ENCODE measurements at regions not wholly inside any gene's neighbourhood (a gene's known extent, or its start where the extent isn't known, plus 50 kb on each side); places are given as distances from the start of the nearest gene placed in this dataset.

- no peak overlapping the region for H3K4me3 Mint-ChIP-seq
- no peaks in the 10 kb centered on the region for H3K27me3 Mint-ChIP-seq (ENCODE audit: insufficient read depth, low read depth, poor library complexity)
- H3K27ac Mint-ChIP-seq = no peak overlapping the region
- Histone ChIP-seq H2AFZ (no peak overlapping the region), H3K79me2 (replicated peaks; ENCODE audit: insufficient read depth) (no peaks in the 10 kb centered on the region), H3K4me2 (no peak overlapping the region), H3K27me3 (ENCODE audit: insufficient read depth) (no peaks in the 10 kb centered on the region), H3K4me3 (no peak overlapping the region), H3F3A (replicated peaks; ENCODE audit: low read depth) (no peaks in the 10 kb centered on the region), H3K4me1 (ENCODE audit: insufficient read depth) (peaks cover 10% of the 10 kb centered on the region; the same call in 1 of the 2 replicates), H3K9me2 (ENCODE audit: insufficient read depth) (peaks cover 6% of the 10 kb centered on the region; the same call in 1 of the 2 replicates), H4K20me1 (replicated peaks; ENCODE audit: insufficient read depth) (no peaks in the 10 kb centered on the region), H3K27ac (ENCODE audit: low read depth) (no peak overlapping the region), H3K36me3 (ENCODE audit: insufficient read depth) (no peaks in the 10 kb centered on the region)
- H3K36me3 Mint-ChIP-seq (ENCODE audit: low read depth) = peaks cover 7% of the 10 kb centered on the region; the same call in 2 of the 3 replicates
- DNase-seq (ENCODE audit: low spot score) (no peak), ATAC-seq (no peak)
- peaks cover 10% of the 10 kb centered on the region for H3K4me1 Mint-ChIP-seq
- TF ChIP-seq, protein P1, sequence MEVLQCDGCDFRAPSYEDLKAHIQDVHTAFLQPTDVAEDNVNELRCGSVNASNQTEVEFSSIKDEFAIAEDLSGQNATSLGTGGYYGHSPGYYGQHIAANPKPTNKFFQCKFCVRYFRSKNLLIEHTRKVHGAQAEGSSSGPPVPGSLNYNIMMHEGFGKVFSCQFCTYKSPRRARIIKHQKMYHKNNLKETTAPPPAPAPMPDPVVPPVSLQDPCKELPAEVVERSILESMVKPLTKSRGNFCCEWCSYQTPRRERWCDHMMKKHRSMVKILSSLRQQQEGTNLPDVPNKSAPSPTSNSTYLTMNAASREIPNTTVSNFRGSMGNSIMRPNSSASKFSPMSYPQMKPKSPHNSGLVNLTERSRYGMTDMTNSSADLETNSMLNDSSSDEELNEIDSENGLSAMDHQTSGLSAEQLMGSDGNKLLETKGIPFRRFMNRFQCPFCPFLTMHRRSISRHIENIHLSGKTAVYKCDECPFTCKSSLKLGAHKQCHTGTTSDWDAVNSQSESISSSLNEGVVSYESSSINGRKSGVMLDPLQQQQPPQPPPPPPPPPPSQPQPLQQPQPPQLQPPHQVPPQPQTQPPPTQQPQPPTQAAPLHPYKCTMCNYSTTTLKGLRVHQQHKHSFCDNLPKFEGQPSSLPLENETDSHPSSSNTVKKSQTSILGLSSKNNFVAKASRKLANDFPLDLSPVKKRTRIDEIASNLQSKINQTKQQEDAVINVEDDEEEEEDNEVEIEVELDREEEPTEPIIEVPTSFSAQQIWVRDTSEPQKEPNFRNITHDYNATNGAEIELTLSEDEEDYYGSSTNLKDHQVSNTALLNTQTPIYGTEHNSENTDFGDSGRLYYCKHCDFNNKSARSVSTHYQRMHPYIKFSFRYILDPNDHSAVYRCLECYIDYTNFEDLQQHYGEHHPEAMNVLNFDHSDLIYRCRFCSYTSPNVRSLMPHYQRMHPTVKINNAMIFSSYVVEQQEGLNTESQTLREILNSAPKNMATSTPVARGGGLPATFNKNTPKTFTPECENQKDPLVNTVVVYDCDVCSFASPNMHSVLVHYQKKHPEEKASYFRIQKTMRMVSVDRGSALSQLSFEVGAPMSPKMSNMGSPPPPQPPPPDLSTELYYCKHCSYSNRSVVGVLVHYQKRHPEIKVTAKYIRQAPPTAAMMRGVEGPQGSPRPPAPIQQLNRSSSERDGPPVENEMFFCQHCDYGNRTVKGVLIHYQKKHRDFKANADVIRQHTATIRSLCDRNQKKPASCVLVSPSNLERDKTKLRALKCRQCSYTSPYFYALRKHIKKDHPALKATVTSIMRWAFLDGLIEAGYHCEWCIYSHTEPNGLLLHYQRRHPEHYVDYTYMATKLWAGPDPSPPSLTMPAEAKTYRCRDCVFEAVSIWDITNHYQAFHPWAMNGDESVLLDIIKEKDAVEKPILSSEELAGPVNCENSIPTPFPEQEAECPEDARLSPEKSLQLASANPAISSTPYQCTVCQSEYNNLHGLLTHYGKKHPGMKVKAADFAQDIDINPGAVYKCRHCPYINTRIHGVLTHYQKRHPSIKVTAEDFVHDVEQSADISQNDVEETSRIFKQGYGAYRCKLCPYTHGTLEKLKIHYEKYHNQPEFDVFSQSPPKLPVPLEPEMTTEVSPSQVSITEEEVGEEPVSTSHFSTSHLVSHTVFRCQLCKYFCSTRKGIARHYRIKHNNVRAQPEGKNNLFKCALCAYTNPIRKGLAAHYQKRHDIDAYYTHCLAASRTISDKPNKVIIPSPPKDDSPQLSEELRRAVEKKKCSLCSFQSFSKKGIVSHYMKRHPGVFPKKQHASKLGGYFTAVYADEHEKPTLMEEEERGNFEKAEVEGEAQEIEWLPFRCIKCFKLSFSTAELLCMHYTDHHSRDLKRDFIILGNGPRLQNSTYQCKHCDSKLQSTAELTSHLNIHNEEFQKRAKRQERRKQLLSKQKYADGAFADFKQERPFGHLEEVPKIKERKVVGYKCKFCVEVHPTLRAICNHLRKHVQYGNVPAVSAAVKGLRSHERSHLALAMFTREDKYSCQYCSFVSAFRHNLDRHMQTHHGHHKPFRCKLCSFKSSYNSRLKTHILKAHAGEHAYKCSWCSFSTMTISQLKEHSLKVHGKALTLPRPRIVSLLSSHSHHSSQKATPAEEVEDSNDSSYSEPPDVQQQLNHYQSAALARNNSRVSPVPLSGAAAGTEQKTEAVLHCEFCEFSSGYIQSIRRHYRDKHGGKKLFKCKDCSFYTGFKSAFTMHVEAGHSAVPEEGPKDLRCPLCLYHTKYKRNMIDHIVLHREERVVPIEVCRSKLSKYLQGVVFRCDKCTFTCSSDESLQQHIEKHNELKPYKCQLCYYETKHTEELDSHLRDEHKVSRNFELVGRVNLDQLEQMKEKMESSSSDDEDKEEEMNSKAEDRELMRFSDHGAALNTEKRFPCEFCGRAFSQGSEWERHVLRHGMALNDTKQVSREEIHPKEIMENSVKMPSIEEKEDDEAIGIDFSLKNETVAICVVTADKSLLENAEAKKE (CRISPR knock-in tag; IDR thresholded peaks at IDR 0.05) = no peak
- no peak for TF ChIP-seq CREB1 (CRISPR knock-in tag; IDR thresholded peaks at IDR 0.05; ENCODE audit: low read depth)
- TF ChIP-seq POLR2AphosphoS5 (IDR thresholded peaks at IDR 0.05; ENCODE audit: low read depth) = no peak
- H3K9me3 Mint-ChIP-seq = peaks cover 24% of the 10 kb centered on the region
Measured at GRCh38 chr5:163033656-163034055, 403.7 kb upstream of the CCNG1 start.

DNA sequence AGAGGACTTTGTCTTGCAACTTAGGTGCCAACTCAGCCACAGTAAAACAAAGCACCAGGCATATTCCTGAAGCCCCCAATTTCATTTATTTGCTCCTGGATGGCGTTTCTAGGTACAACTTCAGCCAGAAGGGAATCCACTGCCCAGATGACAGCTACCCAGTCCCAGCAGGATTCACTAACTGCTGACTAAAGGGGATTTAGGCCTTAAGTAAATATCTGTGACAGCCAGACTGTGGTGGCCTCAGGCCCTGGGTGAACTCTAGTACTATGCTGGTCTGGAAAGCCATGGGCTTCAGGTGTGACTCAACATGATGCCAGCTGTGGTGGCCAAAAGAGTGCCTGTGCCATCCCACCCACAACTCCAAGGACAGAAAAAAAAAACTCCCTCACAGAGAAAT lies 396.1 kb upstream of the CCNG1 start:
- no peak for ATAC-seq
- no peaks in the 10 kb centered on the region for H3K36me3 Mint-ChIP-seq (ENCODE audit: low read depth)
- TF ChIP-seq, protein P2, sequence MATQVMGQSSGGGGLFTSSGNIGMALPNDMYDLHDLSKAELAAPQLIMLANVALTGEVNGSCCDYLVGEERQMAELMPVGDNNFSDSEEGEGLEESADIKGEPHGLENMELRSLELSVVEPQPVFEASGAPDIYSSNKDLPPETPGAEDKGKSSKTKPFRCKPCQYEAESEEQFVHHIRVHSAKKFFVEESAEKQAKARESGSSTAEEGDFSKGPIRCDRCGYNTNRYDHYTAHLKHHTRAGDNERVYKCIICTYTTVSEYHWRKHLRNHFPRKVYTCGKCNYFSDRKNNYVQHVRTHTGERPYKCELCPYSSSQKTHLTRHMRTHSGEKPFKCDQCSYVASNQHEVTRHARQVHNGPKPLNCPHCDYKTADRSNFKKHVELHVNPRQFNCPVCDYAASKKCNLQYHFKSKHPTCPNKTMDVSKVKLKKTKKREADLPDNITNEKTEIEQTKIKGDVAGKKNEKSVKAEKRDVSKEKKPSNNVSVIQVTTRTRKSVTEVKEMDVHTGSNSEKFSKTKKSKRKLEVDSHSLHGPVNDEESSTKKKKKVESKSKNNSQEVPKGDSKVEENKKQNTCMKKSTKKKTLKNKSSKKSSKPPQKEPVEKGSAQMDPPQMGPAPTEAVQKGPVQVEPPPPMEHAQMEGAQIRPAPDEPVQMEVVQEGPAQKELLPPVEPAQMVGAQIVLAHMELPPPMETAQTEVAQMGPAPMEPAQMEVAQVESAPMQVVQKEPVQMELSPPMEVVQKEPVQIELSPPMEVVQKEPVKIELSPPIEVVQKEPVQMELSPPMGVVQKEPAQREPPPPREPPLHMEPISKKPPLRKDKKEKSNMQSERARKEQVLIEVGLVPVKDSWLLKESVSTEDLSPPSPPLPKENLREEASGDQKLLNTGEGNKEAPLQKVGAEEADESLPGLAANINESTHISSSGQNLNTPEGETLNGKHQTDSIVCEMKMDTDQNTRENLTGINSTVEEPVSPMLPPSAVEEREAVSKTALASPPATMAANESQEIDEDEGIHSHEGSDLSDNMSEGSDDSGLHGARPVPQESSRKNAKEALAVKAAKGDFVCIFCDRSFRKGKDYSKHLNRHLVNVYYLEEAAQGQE (IDR thresholded peaks at IDR 0.05; ENCODE audit: unreplicated experiment) = no peak
- TF ChIP-seq, protein P3, sequence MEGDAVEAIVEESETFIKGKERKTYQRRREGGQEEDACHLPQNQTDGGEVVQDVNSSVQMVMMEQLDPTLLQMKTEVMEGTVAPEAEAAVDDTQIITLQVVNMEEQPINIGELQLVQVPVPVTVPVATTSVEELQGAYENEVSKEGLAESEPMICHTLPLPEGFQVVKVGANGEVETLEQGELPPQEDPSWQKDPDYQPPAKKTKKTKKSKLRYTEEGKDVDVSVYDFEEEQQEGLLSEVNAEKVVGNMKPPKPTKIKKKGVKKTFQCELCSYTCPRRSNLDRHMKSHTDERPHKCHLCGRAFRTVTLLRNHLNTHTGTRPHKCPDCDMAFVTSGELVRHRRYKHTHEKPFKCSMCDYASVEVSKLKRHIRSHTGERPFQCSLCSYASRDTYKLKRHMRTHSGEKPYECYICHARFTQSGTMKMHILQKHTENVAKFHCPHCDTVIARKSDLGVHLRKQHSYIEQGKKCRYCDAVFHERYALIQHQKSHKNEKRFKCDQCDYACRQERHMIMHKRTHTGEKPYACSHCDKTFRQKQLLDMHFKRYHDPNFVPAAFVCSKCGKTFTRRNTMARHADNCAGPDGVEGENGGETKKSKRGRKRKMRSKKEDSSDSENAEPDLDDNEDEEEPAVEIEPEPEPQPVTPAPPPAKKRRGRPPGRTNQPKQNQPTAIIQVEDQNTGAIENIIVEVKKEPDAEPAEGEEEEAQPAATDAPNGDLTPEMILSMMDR (conservative IDR thresholded peaks at IDR 0.05; ENCODE audit: low read depth in 2 of 2) = no peak
- TF ChIP-seq, protein P4, sequence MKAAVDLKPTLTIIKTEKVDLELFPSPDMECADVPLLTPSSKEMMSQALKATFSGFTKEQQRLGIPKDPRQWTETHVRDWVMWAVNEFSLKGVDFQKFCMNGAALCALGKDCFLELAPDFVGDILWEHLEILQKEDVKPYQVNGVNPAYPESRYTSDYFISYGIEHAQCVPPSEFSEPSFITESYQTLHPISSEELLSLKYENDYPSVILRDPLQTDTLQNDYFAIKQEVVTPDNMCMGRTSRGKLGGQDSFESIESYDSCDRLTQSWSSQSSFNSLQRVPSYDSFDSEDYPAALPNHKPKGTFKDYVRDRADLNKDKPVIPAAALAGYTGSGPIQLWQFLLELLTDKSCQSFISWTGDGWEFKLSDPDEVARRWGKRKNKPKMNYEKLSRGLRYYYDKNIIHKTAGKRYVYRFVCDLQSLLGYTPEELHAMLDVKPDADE (IDR thresholded peaks at IDR 0.05) = no peak
- no peak for TF ChIP-seq POLR2AphosphoS5 (IDR thresholded peaks at IDR 0.05; ENCODE audit: low read depth)
- TF ChIP-seq NANOG (IDR thresholded peaks at IDR 0.05; ENCODE audit: borderline replicate concordance) = no peak

More for the DNA sequence above, 396.1 kb upstream of the CCNG1 start:
- DNase-seq (ENCODE audit: low spot score) = no peak
- Histone ChIP-seq H3K36me3 (ENCODE audit: insufficient read depth) (no peaks in the 10 kb centered on the region), H3F3A (replicated peaks; ENCODE audit: low read depth) (no peaks in the 10 kb centered on the region), H3K27me3 (ENCODE audit: insufficient read depth) (no peaks in the 10 kb centered on the region), H3K4me1 (ENCODE audit: insufficient read depth) (no peaks in the 10 kb centered on the region), H3K79me2 (replicated peaks; ENCODE audit: insufficient read depth) (no peaks in the 10 kb centered on the region), H3K4me2 (no peak overlapping the region), H3K9me2 (ENCODE audit: insufficient read depth) (peaks cover 7% of the 10 kb centered on the region; the same call in 1 of the 2 replicates), H3K27ac (ENCODE audit: low read depth) (no peak overlapping the region), H4K20me1 (replicated peaks; ENCODE audit: insufficient read depth) (no peaks in the 10 kb centered on the region), H2AFZ (no peak overlapping the region), H3K4me3 (no peak overlapping the region)
- Mint-ChIP-seq H3K9me3 (peaks cover 7% of the 10 kb centered on the region), H3K4me3 (no peak overlapping the region), H3K4me1 (no peaks in the 10 kb centered on the region), H3K27me3 (ENCODE audit: insufficient read depth, low read depth, poor library complexity) (no peaks in the 10 kb centered on the region), H3K27ac (no peak overlapping the region)

Measured in GM23338 (cell line).